Muscle layer of duodenum (tissue), 2 donors: ENCODE measurements at regions not wholly inside any gene's neighbourhood (a gene's known extent, or its start where the extent isn't known, plus 50 kb on each side); places are given as distances from the start of the nearest gene placed in this dataset.

ENCODE experiments used
- H3K27ac ChIP-seq: one replicate; pipeline ENCODE4 v1.7.0; 2013; ENCODE audit warnings: mild to moderate bottlenecking, low read length
- H3K27me3 ChIP-seq: one replicate; pipeline ENCODE4 v1.7.0; 2013; ENCODE audit warnings: low read depth, mild to moderate bottlenecking, control low read depth, low read length
- H3K36me3 ChIP-seq, 2 donors: one replicate each; pipeline ENCODE4 v1.7.0; 2013; ENCODE audit warnings: low read length in 2 of 2, control low read depth in 1 of 2, mild to moderate bottlenecking in 1 of 2; ENCODE audit not compliant: insufficient read depth in 2 of 2, control insufficient read depth in 1 of 2
- H3K4me1 ChIP-seq, 2 donors: one replicate each; pipeline ENCODE4 v1.7.0; 2013; ENCODE audit warnings: low read length in 2 of 2, mild to moderate bottlenecking in 2 of 2, control low read depth in 1 of 2, moderate library complexity in 1 of 2; ENCODE audit not compliant: insufficient read depth in 2 of 2, control insufficient read depth in 1 of 2
- H3K4me3 ChIP-seq, 2 donors: one replicate each; pipeline ENCODE4 v1.7.0; 2013; ENCODE audit warnings: low read length in 2 of 2, low read depth in 1 of 2, mild to moderate bottlenecking in 1 of 2
- H3K9me3 ChIP-seq, 2 donors: one replicate each; pipeline ENCODE4 v1.7.0; 2013; ENCODE audit warnings: low read length in 2 of 2, control low read depth in 1 of 2, mild to moderate bottlenecking in 1 of 2; ENCODE audit not compliant: control insufficient read depth in 1 of 2
- donor health status: healthy.

GRCh38 chr3:23036728-23037127 is 166.4 kb upstream of the UBE2E2 start:
- Histone ChIP-seq H3K9me3 (no peaks in the 10 kb centered on the region), H3K4me1 (peaks cover 3 to 11% of the 10 kb centered on the region in 2 donors), H3K27me3 (no peaks in the 10 kb centered on the region), H3K27ac (no peak overlapping the region), H3K4me3 (no peak overlapping the region), H3K36me3 (no peaks in the 10 kb centered on the region)

GRCh38 chr3:23038471-23038870 is 164.7 kb upstream of the UBE2E2 start:
- no peaks in the 10 kb centered on the region for H3K27me3 ChIP-seq
- H3K27ac ChIP-seq = no peak overlapping the region
- no peaks in the 10 kb centered on the region for H3K9me3 ChIP-seq
- H3K36me3 ChIP-seq = no peaks in the 10 kb centered on the region
- H3K4me3 ChIP-seq = no peak overlapping the region
- H3K4me1 ChIP-seq = peaks cover 3 to 11% of the 10 kb centered on the region in 2 donors

- Histone ChIP-seq H3K4me3 (no peak overlapping the region), H3K36me3 (no peaks in the 10 kb centered on the region), H3K27me3 (no peaks in the 10 kb centered on the region), H3K4me1 (peaks cover 2 to 7% of the 10 kb centered on the region in 2 donors), H3K9me3 (peaks cover 0 to 6% of the 10 kb centered on the region in 2 donors), H3K27ac (no peak overlapping the region)
Measured at GRCh38 chr3:23041918-23042696, 161.0 kb upstream of the UBE2E2 start.

- no peaks in the 10 kb centered on the region for H3K4me1 ChIP-seq
- H3K36me3 ChIP-seq = no peaks in the 10 kb centered on the region
- H3K9me3 ChIP-seq = peaks cover 0 to 14% of the 10 kb centered on the region in 2 donors
- H3K27me3 ChIP-seq = no peaks in the 10 kb centered on the region
- no peak overlapping the region for H3K4me3 ChIP-seq
- H3K27ac ChIP-seq = no peak overlapping the region
Measured at GRCh38 chr3:23044463-23044862, 158.7 kb upstream of the UBE2E2 start.

- no peaks in the 10 kb centered on the region for H3K27me3 ChIP-seq
- H3K9me3 ChIP-seq = peaks cover 0 to 14% of the 10 kb centered on the region in 2 donors
- H3K4me1 ChIP-seq = no peaks in the 10 kb centered on the region
- no peaks in the 10 kb centered on the region for H3K36me3 ChIP-seq
- H3K27ac ChIP-seq = no peak overlapping the region
- H3K4me3 ChIP-seq = no peak overlapping the region
Measured at GRCh38 chr3:23046536-23046935, 156.6 kb upstream of the UBE2E2 start.

GRCh38 chr3:23051240-23052140 is 151.6 kb upstream of the UBE2E2 start:
- no peaks in the 10 kb centered on the region for H3K36me3 ChIP-seq
- peaks cover 0 to 7% of the 10 kb centered on the region in 2 donors for H3K9me3 ChIP-seq
- no peak overlapping the region for H3K27ac ChIP-seq
- peaks cover 0 to 4% of the 10 kb centered on the region in 2 donors for H3K4me1 ChIP-seq
- no peak overlapping the region for H3K4me3 ChIP-seq
- no peaks in the 10 kb centered on the region for H3K27me3 ChIP-seq

GRCh38 chr3:23052208-23052607 is 150.9 kb upstream of the UBE2E2 start:
- Histone ChIP-seq H3K4me1 (peaks cover 0 to 4% of the 10 kb centered on the region in 2 donors), H3K4me3 (no peak overlapping the region), H3K9me3 (peaks cover 0 to 7% of the 10 kb centered on the region in 2 donors), H3K36me3 (no peaks in the 10 kb centered on the region), H3K27me3 (no peaks in the 10 kb centered on the region), H3K27ac (no peak overlapping the region)

GRCh38 chr3:23052620-23053019 is 150.5 kb upstream of the UBE2E2 start:
- H3K27ac ChIP-seq = no peak overlapping the region
- no peaks in the 10 kb centered on the region for H3K36me3 ChIP-seq
- no peaks in the 10 kb centered on the region for H3K27me3 ChIP-seq

GRCh38 chr3:23055733-23056376 is 147.3 kb upstream of the UBE2E2 start:
- Histone ChIP-seq H3K9me3 (no peaks in the 10 kb centered on the region), H3K4me3 (no peak overlapping the region), H3K4me1 (peaks cover 0 to 4% of the 10 kb centered on the region in 2 donors), H3K27ac (no peak overlapping the region), H3K36me3 (no peaks in the 10 kb centered on the region), H3K27me3 (no peaks in the 10 kb centered on the region)

More at GRCh38 chr3:23052620-23053019, 150.5 kb upstream of the UBE2E2 start:
- Histone ChIP-seq H3K4me3 (no peak overlapping the region), H3K9me3 (peaks cover 0 to 7% of the 10 kb centered on the region in 2 donors), H3K4me1 (peaks cover 0 to 4% of the 10 kb centered on the region in 2 donors)

GRCh38 chr3:23062582-23062981 is 140.5 kb upstream of the UBE2E2 start:
- no peaks in the 10 kb centered on the region for H3K27me3 ChIP-seq
- H3K27ac ChIP-seq = no peak overlapping the region
- no peaks in the 10 kb centered on the region for H3K36me3 ChIP-seq
- H3K4me1 ChIP-seq = no peaks in the 10 kb centered on the region
- no peaks in the 10 kb centered on the region for H3K9me3 ChIP-seq
- H3K4me3 ChIP-seq = no peak overlapping the region

- Histone ChIP-seq H3K27me3 (no peaks in the 10 kb centered on the region), H3K36me3 (no peaks in the 10 kb centered on the region), H3K4me3 (no peak overlapping the region), H3K9me3 (no peaks in the 10 kb centered on the region), H3K4me1 (no peaks in the 10 kb centered on the region), H3K27ac (no peak overlapping the region)
Measured at GRCh38 chr3:23062982-23063381, 140.1 kb upstream of the UBE2E2 start.
